ENCODE measurements at regions not wholly inside any gene's neighbourhood (a gene's known extent, or its start where the extent isn't known, plus 50 kb on each side); places are given as distances from the start of the nearest gene placed in this dataset.
A peak's percentile ranks its signal among the peaks of the same experiment; 100 is the strongest.
"Not testable (repeated sequence)": the region's sequence is repeated elsewhere in the genome, so short reads cannot be mapped to it uniquely, and the experiment has no call there.

GRCh38 chr4:86523333-86523732, 70.8 kb upstream of the PTPN13 start:
- TF ChIP-seq TCF4 (CRISPR knock-in tag; IDR thresholded peaks at IDR 0.05; ENCODE audit: borderline replicate concordance) (no peak), ZC3H10 (CRISPR knock-in tag; IDR thresholded peaks at IDR 0.05) (no peak), BACH2 (CRISPR knock-in tag; IDR thresholded peaks at IDR 0.05; ENCODE audit: borderline replicate concordance) (no peak)
- no peak for ATAC-seq

GRCh38 chr4:86527713-86528112, 66.4 kb upstream of the PTPN13 start:
- peak; percentile 92 for TF ChIP-seq TCF4 (CRISPR knock-in tag; IDR thresholded peaks at IDR 0.05; ENCODE audit: borderline replicate concordance)
- peak; percentile 61; the same call in 1 of the 2 replicates for TF ChIP-seq ZNF70 (CRISPR knock-in tag; IDR thresholded peaks at IDR 0.05)
- ATAC-seq, result not testable (repeated sequence)

GRCh38 chr4:86529436-86529835, 64.7 kb upstream of the PTPN13 start:
- no peak for TF ChIP-seq PATZ1 (CRISPR knock-in tag; IDR thresholded peaks at IDR 0.05; ENCODE audit: borderline replicate concordance)
- no peak for TF ChIP-seq CSRNP3 (CRISPR knock-in tag; IDR thresholded peaks at IDR 0.05)
- TF ChIP-seq CREB5 (CRISPR knock-in tag; IDR thresholded peaks at IDR 0.05; ENCODE audit: low read depth), result no peak
- TF ChIP-seq ZFP3 (CRISPR knock-in tag; IDR thresholded peaks at IDR 0.05), result no peak
- no peak for TF ChIP-seq TCF4 (CRISPR knock-in tag; IDR thresholded peaks at IDR 0.05; ENCODE audit: borderline replicate concordance)
- TF ChIP-seq RARB (CRISPR knock-in tag; IDR thresholded peaks at IDR 0.05), result no peak
- TF ChIP-seq OSR1 (CRISPR knock-in tag; IDR thresholded peaks at IDR 0.05), result no peak
- TF ChIP-seq GLIS3 (CRISPR knock-in tag; IDR thresholded peaks at IDR 0.05), result no peak
- no peak for TF ChIP-seq POU6F1 (CRISPR knock-in tag; IDR thresholded peaks at IDR 0.05; ENCODE audit: borderline replicate concordance, low read depth)
- no peak for TF ChIP-seq ZNF565 (CRISPR knock-in tag; conservative IDR thresholded peaks at IDR 0.05; ENCODE audit: low read depth)
- ATAC-seq, result no peak

- ATAC-seq, result no peak
- TF ChIP-seq ZC3H10 (CRISPR knock-in tag; IDR thresholded peaks at IDR 0.05) (no peak), CREB5 (CRISPR knock-in tag; IDR thresholded peaks at IDR 0.05; ENCODE audit: low read depth) (no peak), CSRNP3 (CRISPR knock-in tag; IDR thresholded peaks at IDR 0.05) (no peak), PPARA (CRISPR knock-in tag; IDR thresholded peaks at IDR 0.05; ENCODE audit: borderline replicate concordance) (no peak), ZNF8 (CRISPR knock-in tag; IDR thresholded peaks at IDR 0.05) (no peak), OSR1 (CRISPR knock-in tag; IDR thresholded peaks at IDR 0.05) (no peak), ARNTL (CRISPR knock-in tag; IDR thresholded peaks at IDR 0.05; ENCODE audit: borderline replicate concordance, low read depth) (no peak), SNAI2 (CRISPR knock-in tag; IDR thresholded peaks at IDR 0.05) (no peak), ESRRG (CRISPR knock-in tag; IDR thresholded peaks at IDR 0.05) (no peak), ZFP3 (CRISPR knock-in tag; IDR thresholded peaks at IDR 0.05) (no peak), ZFP30 (CRISPR knock-in tag; IDR thresholded peaks at IDR 0.05) (no peak), ZNF565 (CRISPR knock-in tag; conservative IDR thresholded peaks at IDR 0.05; ENCODE audit: low read depth) (no peak), RARB (CRISPR knock-in tag; IDR thresholded peaks at IDR 0.05) (no peak), CSDC2 (CRISPR knock-in tag; IDR thresholded peaks at IDR 0.05) (no peak), BACH2 (CRISPR knock-in tag; IDR thresholded peaks at IDR 0.05; ENCODE audit: borderline replicate concordance) (no peak), PATZ1 (CRISPR knock-in tag; IDR thresholded peaks at IDR 0.05; ENCODE audit: borderline replicate concordance) (no peak)
Measured at GRCh38 chr4:86530183-86530582, 63.9 kb upstream of the PTPN13 start.
